Prostate gland (tissue), 2 donors: ENCODE measurements at regions not wholly inside any gene's neighbourhood (a gene's known extent, or its start where the extent isn't known, plus 50 kb on each side); places are given as distances from the start of the nearest gene placed in this dataset.

ENCODE experiments used
- CTCF ChIP-seq, 4 experiments: fragments of 200-600 bp in 2 of 4; fragments of 450-650 bp in 2 of 4; sonication (generic) in 2 of 4; IDR thresholded peaks; 1 replicate in 3 of 4; 2 replicates in 1 of 4; pipeline ENCODE4 v1.5.1; 2016 to 2019; ENCODE audit warnings: antibody characterized with exemption in 4 of 4, mild to moderate bottlenecking in 2 of 4, moderate library complexity in 2 of 4
- POLR2AphosphoS5 ChIP-seq: sonication (generic); formaldehyde crosslinking; IDR thresholded peaks from one replicate; pipeline ENCODE4 v1.6.1; 2017; ENCODE audit warnings: antibody characterized with exemption

GRCh38 chr11:112745973-112746372 is 215.2 kb upstream of the NCAM1 start:
- TF ChIP-seq CTCF (IDR thresholded peaks at IDR 0.05) (no peak), POLR2AphosphoS5 (no peak)
